Psoas muscle (tissue), 7 donors: ENCODE measurements at regions not wholly inside any gene's neighbourhood (a gene's known extent, or its start where the extent isn't known, plus 50 kb on each side); places are given as distances from the start of the nearest gene placed in this dataset.

Source experiments
- ATAC-seq, 4 donors: fragments of 200-7000 bp; cut with Tn5 transposase; one replicate each; pipeline ENCODE4 v1.9.1; 2020; ENCODE audit warnings: moderate library complexity in 3 of 4, mild to moderate bottlenecking in 2 of 4
- DNase-seq, 2 donors: peaks; one replicate each; pipeline ENCODE4 v3.0.0-alpha.2; 2020
- H3K27ac ChIP-seq: fragments of 200-600 bp; one replicate; pipeline ENCODE4 v1.8.0; 2022
- H3K27me3 ChIP-seq, 3 donors: fragments of 200-600 bp in 1 of 3; one replicate each; pipeline versions ENCODE4 v1.6.1 to v1.8.0; 2013 to 2022; ENCODE audit warnings: low read length in 2 of 3, mild to moderate bottlenecking in 2 of 3, moderate library complexity in 1 of 3; ENCODE audit not compliant: insufficient read depth in 3 of 3
- H3K36me3 ChIP-seq, 2 donors: fragments of 200-600 bp in 1 of 2; one replicate each; pipeline versions ENCODE4 v1.6.1 to v1.8.0; 2013 to 2022; ENCODE audit warnings: low read depth in 1 of 2, mild to moderate bottlenecking in 1 of 2, moderate library complexity in 1 of 2; ENCODE audit not compliant: insufficient read depth in 1 of 2
- H3K4me1 ChIP-seq: fragments of 200-600 bp; one replicate; pipeline ENCODE4 v1.8.0; 2022
- H3K4me3 ChIP-seq: fragments of 200-600 bp; one replicate; pipeline ENCODE4 v1.8.0; 2022; ENCODE audit warnings: mild to moderate bottlenecking
- H3K9me3 ChIP-seq: fragments of 200-600 bp; one replicate; pipeline ENCODE4 v1.8.0; 2022
- CTCF ChIP-seq: fragments of 200-600 bp; IDR thresholded peaks from one replicate; pipeline ENCODE4 v1.8.0; 2022; ENCODE audit warnings: antibody characterized with exemption
- WGBS, 3 donors: extraction: QIAGEN DNeasy Blood & Tissue Kit; methylation state at CpG; one replicate each; pipeline versions ENCODE4 v1.1.6 to v1.1.7; 2013; 5-methylcytosine and 5-hydroxymethylcytosine counted together
- intact Hi-C, 2 donors: fragments of 100-400 bp; cut with DNase I; formaldehyde crosslinking; loops; one replicate each; pipeline versions ENCODE4 v1.11.0 to v1.14.2; 2022
- donor health status: healthy with polysubstance abuse.
- donor health status: DM: no; HTN: no; CAD: no; lungs with moderate emphysema.
- donor health status: Bipolar disorder and iron deficiency.
- donor health status: healthy.
- donor health status: DM: yes; HTN: yes; CAD: no.
- donor health status: DM: no; HTN: no; CAD: no.
- donor health status: DM: yes; HTN: yes; CAD: no.

DNA sequence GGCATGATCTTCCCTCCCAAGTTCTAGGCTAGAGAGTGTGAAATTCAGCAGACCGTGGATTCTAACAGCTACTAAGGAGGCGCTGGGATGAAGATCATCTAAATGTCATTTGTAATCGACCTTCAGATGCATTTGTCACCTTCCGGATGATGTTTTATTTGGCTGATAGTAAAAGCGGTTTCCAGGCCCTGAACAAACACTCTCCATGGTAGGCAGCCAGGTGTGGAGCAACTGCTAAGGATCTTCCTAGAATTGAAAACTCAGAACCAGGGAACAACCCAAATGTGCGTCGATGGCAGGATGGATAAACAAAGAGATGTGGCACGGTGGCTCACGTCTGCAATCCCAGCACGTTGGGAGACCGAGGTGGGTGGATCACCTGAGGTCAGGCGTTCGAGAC lies 107.2 kb upstream of the CACNA1A start:
- ATAC-seq (no peak), DNase-seq (no peak)
- H3K36me3 ChIP-seq = no peaks in the 10 kb centered on the region
- no peaks in the 10 kb centered on the region for H3K9me3 ChIP-seq
- no peak for TF ChIP-seq CTCF
- H3K4me3 ChIP-seq = no peak overlapping the region
- peaks cover 0 to 17% (median 0%) of the 10 kb centered on the region in 3 donors for H3K27me3 ChIP-seq
- no peaks in the 10 kb centered on the region for H3K4me1 ChIP-seq
- intact Hi-C loops = no loop called here
- WGBS, 3 donors = 77 to 80% (median 77%) methylated on average over 13 of the region's 13 CpGs
- H3K27ac ChIP-seq = no peak overlapping the region

GRCh38 chr19:13611596-13611995 lies 105.3 kb upstream of the CACNA1A start:
- Histone ChIP-seq H3K27ac (no peak overlapping the region), H3K4me1 (no peaks in the 10 kb centered on the region), H3K4me3 (no peak overlapping the region), H3K9me3 (no peaks in the 10 kb centered on the region), H3K36me3 (no peaks in the 10 kb centered on the region), H3K27me3 (peaks cover 0 to 17% (median 0%) of the 10 kb centered on the region in 3 donors)
- 46 to 53% (median 49%) methylated on average over 2 of the region's 2 CpGs for WGBS, 3 donors
- intact Hi-C loops = no loop called here
- DNase-seq (no peak), ATAC-seq (no peak)
- TF ChIP-seq CTCF = no peak

GRCh38 chr19:13610039-13610691 lies 103.9 kb upstream of the CACNA1A start:
- WGBS, 3 donors = 37 to 39% (median 38%) methylated on average over 15 of the region's 15 CpGs
- peaks cover 0 to 13% (median 0%) of the 10 kb centered on the region in 3 donors for H3K27me3 ChIP-seq
- H3K36me3 ChIP-seq = no peaks in the 10 kb centered on the region
- intact Hi-C loops = no loop called here
- H3K4me1 ChIP-seq = no peaks in the 10 kb centered on the region
- H3K27ac ChIP-seq = no peak overlapping the region
- no peaks in the 10 kb centered on the region for H3K9me3 ChIP-seq
- no peak overlapping the region for H3K4me3 ChIP-seq
- DNase-seq = no peak
- no peak for TF ChIP-seq CTCF
- no peak for ATAC-seq

- no peak for TF ChIP-seq CTCF
- no peaks in the 10 kb centered on the region for H3K27me3 ChIP-seq
- H3K4me1 ChIP-seq = no peaks in the 10 kb centered on the region
- DNase-seq = no peak
- 77 to 83% (median 77%) methylated on average over 13 of the region's 13 CpGs for WGBS, 3 donors
- no peak overlapping the region for H3K4me3 ChIP-seq
- H3K36me3 ChIP-seq = no peaks in the 10 kb centered on the region
- H3K9me3 ChIP-seq = no peaks in the 10 kb centered on the region
- intact Hi-C loops = no loop called here
- H3K27ac ChIP-seq = no peak overlapping the region
- no peak for ATAC-seq
Measured at GRCh38 chr19:13606156-13606555, 99.9 kb upstream of the CACNA1A start.
